SU-DHL-6 (cell line): ENCODE measurements at regions not wholly inside any gene's neighbourhood (a gene's known extent, or its start where the extent isn't known, plus 50 kb on each side); places are given as distances from the start of the nearest gene placed in this dataset.

Experiments used
- H2AFZ ChIP-seq: fragments of 200-600 bp; sonication (generic); 2 replicates; pipeline ENCODE4 v1.6.1; 2014; ENCODE audit warnings: low read depth, mild to moderate bottlenecking, moderate library complexity, mixed read lengths, antibody characterized with exemption, low read length; ENCODE audit not compliant: severe bottlenecking
- H3F3A ChIP-seq: fragments of 200-600 bp; shearing (Covaris generic); 2 replicates; pipeline ENCODE4 v1.6.0; 2016; ENCODE audit warnings: antibody characterized with exemption, mild to moderate bottlenecking; ENCODE audit not compliant: insufficient read depth
- H3K27ac ChIP-seq: fragments of 200-600 bp; sonication (generic); 2 replicates; pipeline ENCODE4 v1.5.1; 2016; ENCODE audit warnings: low read depth, mild to moderate bottlenecking, low read length, moderate library complexity, mixed read lengths
- H3K27me3 ChIP-seq: fragments of 200-600 bp; sonication (generic), shearing (Covaris generic); 2 replicates; pipeline ENCODE4 v1.6.0; 2014; ENCODE audit warnings: mild to moderate bottlenecking, low read length
- H3K36me3 ChIP-seq: fragments of 200-600 bp; sonication (generic); 2 replicates; pipeline ENCODE4 v1.6.1; 2014; ENCODE audit warnings: mild to moderate bottlenecking, low read length, mixed read lengths
- H3K4me2 ChIP-seq: fragments of 300-600, 200-600 bp; shearing (Covaris generic), sonication (generic); 2 replicates; pipeline ENCODE4 v1.6.0; 2014; ENCODE audit warnings: low read length, low read depth, mild to moderate bottlenecking; ENCODE audit not compliant: poor library complexity, severe bottlenecking
- H3K4me3 ChIP-seq: fragments of 200-600 bp; sonication (generic); 2 replicates; pipeline ENCODE4 v1.5.1; 2014; ENCODE audit warnings: antibody characterized with exemption, low read length, mild to moderate bottlenecking, mixed read lengths; ENCODE audit not compliant: insufficient read depth, poor library complexity, severe bottlenecking
- H3K79me2 ChIP-seq: fragments of 200-600 bp; sonication (generic); 2 replicates; pipeline ENCODE4 v1.6.1; 2014; ENCODE audit warnings: mild to moderate bottlenecking, low read length, moderate library complexity; ENCODE audit not compliant: insufficient read depth
- H3K9ac ChIP-seq: fragments of 200-600 bp; sonication (generic); 2 replicates; pipeline ENCODE4 v1.7.0; 2014; ENCODE audit warnings: mild to moderate bottlenecking, low read length
- H3K9me2 ChIP-seq: fragments of 200-600 bp; sonication (generic); replicated peaks from 2 replicates; pipeline ENCODE4 v1.6.1; 2014; ENCODE audit warnings: low read length; ENCODE audit not compliant: insufficient read depth
- H3K9me3 ChIP-seq: fragments of 200-600 bp; sonication (generic); 2 replicates; pipeline ENCODE4 v1.6.1; 2014; ENCODE audit warnings: low read length, mixed read lengths; ENCODE audit not compliant: insufficient read depth
- H4K20me1 ChIP-seq: fragments of 200-600 bp; sonication (generic); 2 replicates; pipeline ENCODE4 v1.6.1; 2014; ENCODE audit warnings: low read depth, mild to moderate bottlenecking, antibody characterized with exemption, low read length, moderate library complexity, mixed read lengths
- EZH2phosphoT487 ChIP-seq: fragments of 200-600 bp; sonication (generic), shearing (Covaris generic); conservative IDR thresholded peaks from 2 replicates; pipeline ENCODE4 v1.6.1; 2018; ENCODE audit warnings: mild to moderate bottlenecking, antibody characterized with exemption, low read length, moderate library complexity, mixed read lengths
- TF ChIP-seq, protein P1 (sequence below): fragments of 200-600 bp; sonication (generic); IDR thresholded peaks from one replicate; pipeline ENCODE4 v1.5.1; 2017; ENCODE audit warnings: antibody characterized with exemption, mild to moderate bottlenecking, low read length, moderate library complexity; ENCODE audit not compliant: insufficient read depth, poor library complexity, severe bottlenecking

DNA sequence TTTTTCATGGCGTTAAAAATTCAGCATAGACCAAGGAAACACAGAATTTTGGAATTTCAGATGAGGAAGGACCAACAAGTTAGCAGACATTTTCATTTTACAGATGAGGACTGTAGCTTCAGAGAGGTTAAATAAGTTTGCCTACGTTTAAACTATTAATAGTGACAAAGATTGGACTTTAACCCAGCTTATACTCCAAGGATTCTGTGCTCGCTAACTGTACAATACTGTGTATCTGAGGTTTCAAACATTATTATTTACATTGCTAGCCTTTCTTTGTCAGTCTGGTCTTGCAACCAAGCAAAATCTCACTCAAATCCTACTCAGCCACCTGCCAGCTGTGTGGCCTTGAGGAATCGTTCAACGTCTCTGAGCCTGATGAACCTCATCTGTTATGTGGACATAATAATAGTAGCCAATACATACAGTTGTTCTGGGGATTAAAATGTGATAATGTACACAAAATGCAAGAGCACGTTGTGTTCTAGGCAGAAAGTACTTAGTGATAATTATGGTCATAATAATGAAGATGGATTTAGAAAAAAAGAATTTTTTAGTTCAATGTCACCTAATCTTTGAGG lies 462.4 kb upstream of the TRIB2 start:
- no peaks in the 10 kb centered on the region for H3K36me3 ChIP-seq
- H3F3A ChIP-seq: no peaks in the 10 kb centered on the region
- TF ChIP-seq EZH2phosphoT487: no peak
- TF ChIP-seq, protein P1, sequence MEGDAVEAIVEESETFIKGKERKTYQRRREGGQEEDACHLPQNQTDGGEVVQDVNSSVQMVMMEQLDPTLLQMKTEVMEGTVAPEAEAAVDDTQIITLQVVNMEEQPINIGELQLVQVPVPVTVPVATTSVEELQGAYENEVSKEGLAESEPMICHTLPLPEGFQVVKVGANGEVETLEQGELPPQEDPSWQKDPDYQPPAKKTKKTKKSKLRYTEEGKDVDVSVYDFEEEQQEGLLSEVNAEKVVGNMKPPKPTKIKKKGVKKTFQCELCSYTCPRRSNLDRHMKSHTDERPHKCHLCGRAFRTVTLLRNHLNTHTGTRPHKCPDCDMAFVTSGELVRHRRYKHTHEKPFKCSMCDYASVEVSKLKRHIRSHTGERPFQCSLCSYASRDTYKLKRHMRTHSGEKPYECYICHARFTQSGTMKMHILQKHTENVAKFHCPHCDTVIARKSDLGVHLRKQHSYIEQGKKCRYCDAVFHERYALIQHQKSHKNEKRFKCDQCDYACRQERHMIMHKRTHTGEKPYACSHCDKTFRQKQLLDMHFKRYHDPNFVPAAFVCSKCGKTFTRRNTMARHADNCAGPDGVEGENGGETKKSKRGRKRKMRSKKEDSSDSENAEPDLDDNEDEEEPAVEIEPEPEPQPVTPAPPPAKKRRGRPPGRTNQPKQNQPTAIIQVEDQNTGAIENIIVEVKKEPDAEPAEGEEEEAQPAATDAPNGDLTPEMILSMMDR: no peak
- no peaks in the 10 kb centered on the region for H3K9me2 ChIP-seq
- no peak overlapping the region for H3K27ac ChIP-seq
- no peak overlapping the region for H3K4me3 ChIP-seq
- no peak overlapping the region for H3K9ac ChIP-seq
- no peak overlapping the region for H2AFZ ChIP-seq
- H4K20me1 ChIP-seq: no peaks in the 10 kb centered on the region
- no peak overlapping the region for H3K4me2 ChIP-seq
- H3K9me3 ChIP-seq: no peaks in the 10 kb centered on the region
- no peaks in the 10 kb centered on the region for H3K79me2 ChIP-seq
- H3K27me3 ChIP-seq: no peaks in the 10 kb centered on the region

DNA sequence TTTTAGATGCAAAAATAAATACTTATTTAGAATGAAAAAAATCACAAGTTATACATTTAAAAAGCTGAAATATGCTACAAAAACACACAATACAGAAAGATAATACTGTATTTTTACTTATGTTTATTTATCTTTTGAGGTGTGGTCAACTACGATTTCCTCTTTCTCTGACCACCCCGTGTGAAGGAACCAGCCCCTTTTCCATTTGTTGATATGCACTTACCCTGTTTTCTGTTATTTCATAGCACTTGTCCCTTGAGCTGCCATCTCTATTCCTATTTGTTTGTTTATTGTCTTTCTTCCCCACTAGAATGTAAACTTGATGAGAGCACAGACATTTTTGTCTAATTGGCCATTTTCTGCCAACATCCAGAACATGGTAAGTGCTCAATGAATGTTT lies 460.5 kb upstream of the TRIB2 start:
- no peak overlapping the region for H3K9ac ChIP-seq
- no peaks in the 10 kb centered on the region for H3K9me3 ChIP-seq
- H3K79me2 ChIP-seq: no peaks in the 10 kb centered on the region
- no peaks in the 10 kb centered on the region for H4K20me1 ChIP-seq
- H3K4me2 ChIP-seq: no peak overlapping the region
- no peak overlapping the region for H3K4me3 ChIP-seq
- H3K27me3 ChIP-seq: no peaks in the 10 kb centered on the region
- no peaks in the 10 kb centered on the region for H3K36me3 ChIP-seq
- no peak overlapping the region for H3K27ac ChIP-seq
- TF ChIP-seq, protein P1: no peak
- no peak for TF ChIP-seq EZH2phosphoT487
- H3F3A ChIP-seq: no peaks in the 10 kb centered on the region
- no peaks in the 10 kb centered on the region for H3K9me2 ChIP-seq
- no peak overlapping the region for H2AFZ ChIP-seq

DNA sequence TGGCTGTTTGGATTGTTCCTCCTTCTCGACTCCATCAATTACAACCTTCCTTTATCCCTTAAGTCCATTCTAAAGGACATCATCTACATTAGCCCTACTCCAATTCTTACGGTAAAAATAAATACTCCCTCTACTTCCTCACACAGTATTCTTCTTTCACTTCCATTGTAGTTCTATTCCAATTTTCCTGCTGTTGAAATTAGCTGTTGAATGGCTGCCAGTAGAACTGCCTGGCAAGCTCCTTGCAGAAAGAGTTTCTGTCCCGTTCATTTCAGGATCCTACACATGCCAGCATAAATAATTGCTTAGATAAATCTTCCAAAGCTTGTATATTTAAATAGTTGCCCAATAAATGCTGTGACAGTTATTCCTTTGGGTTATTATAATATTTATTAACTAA lies 459.3 kb upstream of the TRIB2 start:
- H3K27ac ChIP-seq: no peak overlapping the region

More for the DNA sequence above, 459.3 kb upstream of the TRIB2 start:
- no peak overlapping the region for H3K4me2 ChIP-seq
- no peak overlapping the region for H2AFZ ChIP-seq
- H4K20me1 ChIP-seq: no peaks in the 10 kb centered on the region
- no peak for TF ChIP-seq EZH2phosphoT487
- TF ChIP-seq, protein P1: no peak
- no peaks in the 10 kb centered on the region for H3F3A ChIP-seq
- H3K9me2 ChIP-seq: no peaks in the 10 kb centered on the region
- H3K36me3 ChIP-seq: no peaks in the 10 kb centered on the region
- H3K4me3 ChIP-seq: no peak overlapping the region
- H3K27me3 ChIP-seq: no peaks in the 10 kb centered on the region
- no peak overlapping the region for H3K9ac ChIP-seq
- H3K79me2 ChIP-seq: no peaks in the 10 kb centered on the region
- H3K9me3 ChIP-seq: no peaks in the 10 kb centered on the region
